Activated naive CD8-positive, alpha-beta T cell (primary cell): ENCODE measurements at regions not wholly inside any gene's neighbourhood (a gene's known extent, or its start where the extent isn't known, plus 50 kb on each side); places are given as distances from the start of the nearest gene placed in this dataset.
A peak's percentile ranks its signal among the peaks of the same experiment; 100 is the strongest.
"Not testable (repeated sequence)": the region's sequence is repeated elsewhere in the genome, so short reads cannot be mapped to it uniquely, and the experiment has no call there.

Experiments used
- H3K27ac Mint-ChIP-seq: one replicate; pipeline ENCODE4 v1.8.0; 2021; ENCODE audit warnings: mixed read lengths
- H3K27me3 Mint-ChIP-seq: one replicate; pipeline ENCODE4 v1.8.0; 2021; ENCODE audit warnings: mixed read lengths
- H3K36me3 Mint-ChIP-seq: one replicate; pipeline ENCODE4 v1.8.0; 2021; ENCODE audit warnings: mixed read lengths
- H3K4me1 Mint-ChIP-seq: one replicate; pipeline ENCODE4 v1.8.0; 2021; ENCODE audit warnings: low read depth, mixed read lengths
- H3K4me3 Mint-ChIP-seq: one replicate; pipeline ENCODE4 v1.8.0; 2021; ENCODE audit warnings: mild to moderate bottlenecking, mixed read lengths
- H3K9me3 Mint-ChIP-seq: one replicate; pipeline ENCODE4 v1.8.0; 2021; ENCODE audit warnings: low read depth, mixed read lengths

GRCh38 chr10:8332730-8333111 lies 278.2 kb downstream of the GATA3 start:
- peak overlapping the region; percentile 86 for H3K27ac Mint-ChIP-seq
- peaks cover 27% of the 10 kb centered on the region for H3K4me1 Mint-ChIP-seq
- H3K9me3 Mint-ChIP-seq: no peaks in the 10 kb centered on the region
- H3K4me3 Mint-ChIP-seq: peak overlapping the region; percentile 84
- no peaks in the 10 kb centered on the region for H3K27me3 Mint-ChIP-seq
- peaks cover 3% of the 10 kb centered on the region for H3K36me3 Mint-ChIP-seq

GRCh38 chr10:8334631-8335030 lies 280.1 kb downstream of the GATA3 start:
- peaks cover 3% of the 10 kb centered on the region for H3K36me3 Mint-ChIP-seq
- no peaks in the 10 kb centered on the region for H3K9me3 Mint-ChIP-seq
- no peak overlapping the region for H3K4me3 Mint-ChIP-seq
- H3K4me1 Mint-ChIP-seq: peaks cover 29% of the 10 kb centered on the region
- H3K27ac Mint-ChIP-seq: no peak overlapping the region
- no peaks in the 10 kb centered on the region for H3K27me3 Mint-ChIP-seq

DNA sequence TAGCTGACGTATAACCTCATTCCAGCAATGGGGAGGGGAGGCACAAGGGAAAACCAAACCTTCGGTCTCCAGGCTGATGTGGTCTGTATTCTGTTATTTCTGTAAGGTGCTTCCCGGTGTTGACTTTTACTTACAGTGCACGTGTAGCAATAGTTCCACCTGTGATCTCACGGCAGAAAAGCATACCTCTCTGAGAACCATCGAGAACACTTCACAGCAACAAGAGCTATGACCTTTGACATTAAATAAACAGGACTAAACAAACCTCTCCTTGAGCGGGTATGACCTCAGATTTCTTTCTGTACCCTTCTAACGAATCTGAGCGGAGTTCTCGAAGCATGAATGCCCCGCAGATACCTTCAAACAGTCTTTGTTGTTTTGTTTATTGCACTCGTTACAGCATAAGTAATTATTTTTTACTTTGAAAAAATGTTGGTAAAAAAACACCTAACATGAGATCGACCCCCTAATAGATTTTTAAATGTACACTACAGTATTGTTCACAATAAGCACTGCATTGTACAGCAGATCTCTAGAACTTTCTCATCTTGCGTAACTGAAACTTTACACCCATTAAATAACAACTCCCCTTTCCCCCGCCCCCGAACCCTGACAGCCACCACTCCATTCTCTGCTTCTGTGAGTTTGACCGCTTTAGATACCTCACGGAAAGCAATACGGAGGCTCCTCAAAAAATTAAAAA lies 282.3 kb downstream of the GATA3 start:
- no peaks in the 10 kb centered on the region for H3K9me3 Mint-ChIP-seq
- H3K27ac Mint-ChIP-seq: no peak overlapping the region
- H3K27me3 Mint-ChIP-seq: no peaks in the 10 kb centered on the region
- H3K4me3 Mint-ChIP-seq: no peak overlapping the region
- no peaks in the 10 kb centered on the region for H3K36me3 Mint-ChIP-seq
- H3K4me1 Mint-ChIP-seq: peaks cover 13% of the 10 kb centered on the region

- no peaks in the 10 kb centered on the region for H3K9me3 Mint-ChIP-seq
- no peaks in the 10 kb centered on the region for H3K27me3 Mint-ChIP-seq
- peaks cover 9% of the 10 kb centered on the region for H3K4me1 Mint-ChIP-seq
- no peak overlapping the region for H3K27ac Mint-ChIP-seq
- H3K4me3 Mint-ChIP-seq: peak overlapping the region; percentile 8
- H3K36me3 Mint-ChIP-seq: no peaks in the 10 kb centered on the region
These were observed 282.8 kb downstream of the GATA3 start for GRCh38 chr10:8337332-8337651.

DNA sequence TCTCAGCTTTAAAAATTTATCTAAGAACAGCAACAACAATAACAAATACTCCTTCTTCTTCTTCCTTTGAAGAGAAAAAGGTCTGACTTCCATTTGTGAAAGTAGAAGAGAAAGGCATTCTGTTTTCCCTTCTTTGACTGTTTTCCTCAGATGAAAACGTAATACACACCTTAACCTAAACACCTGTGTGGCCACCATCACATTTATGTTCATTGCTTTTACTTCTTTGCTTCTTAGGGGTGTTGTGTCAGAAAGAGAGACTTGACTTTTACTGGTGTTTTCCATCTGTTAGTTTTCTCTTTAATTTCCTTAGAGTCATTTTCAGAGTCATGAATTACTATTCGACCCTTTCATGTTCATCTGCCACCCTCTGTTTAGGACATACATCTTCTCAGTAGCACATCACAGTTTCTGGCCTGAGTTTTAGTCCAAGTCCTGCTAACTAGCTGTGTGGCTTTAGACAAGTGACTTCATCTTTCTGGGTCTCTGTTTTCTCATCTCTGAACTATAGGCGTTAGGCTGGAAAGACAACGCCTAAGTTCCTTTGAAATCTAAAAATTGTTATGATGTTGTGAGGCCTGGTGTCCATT lies 283.8 kb downstream of the GATA3 start:
- Mint-ChIP-seq H3K4me3 (peak overlapping the region; percentile 25), H3K27me3 (no peaks in the 10 kb centered on the region), H3K27ac (peak overlapping the region; percentile 71), H3K4me1 (peaks cover 4% of the 10 kb centered on the region), H3K36me3 (no peaks in the 10 kb centered on the region), H3K9me3 (no peaks in the 10 kb centered on the region)

DNA sequence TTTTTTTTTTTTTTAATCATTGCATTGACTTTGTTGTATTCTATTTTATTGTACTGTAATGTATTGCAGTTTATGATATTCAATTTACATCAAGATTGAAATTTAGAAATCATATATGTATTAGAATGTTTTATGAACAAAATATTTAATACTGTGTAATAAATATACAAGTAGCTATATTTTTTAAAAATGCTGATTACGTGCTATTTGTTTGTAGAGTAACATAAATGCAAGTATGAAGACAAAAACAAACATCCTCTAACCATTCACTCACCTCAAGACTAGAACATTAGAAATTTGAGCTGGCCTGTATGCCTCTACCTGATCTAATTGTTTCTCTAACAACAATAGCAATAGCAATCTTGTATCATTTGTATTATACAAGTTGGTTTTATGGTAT lies 290.3 kb downstream of the GATA3 start:
- peaks cover 3% of the 10 kb centered on the region for H3K4me1 Mint-ChIP-seq
- peaks cover 2% of the 10 kb centered on the region for H3K36me3 Mint-ChIP-seq
- no peak overlapping the region for H3K27ac Mint-ChIP-seq
- no peaks in the 10 kb centered on the region for H3K27me3 Mint-ChIP-seq
- no peaks in the 10 kb centered on the region for H3K9me3 Mint-ChIP-seq
- no peak overlapping the region for H3K4me3 Mint-ChIP-seq

- Mint-ChIP-seq H3K27me3 (no peaks in the 10 kb centered on the region), H3K4me3 (no peak overlapping the region), H3K9me3 (no peaks in the 10 kb centered on the region), H3K36me3 (peaks cover 2% of the 10 kb centered on the region), H3K27ac (no peak overlapping the region), H3K4me1 (peaks cover 7% of the 10 kb centered on the region)
These were observed 292.4 kb downstream of the GATA3 start for GRCh38 chr10:8346861-8347260.

DNA sequence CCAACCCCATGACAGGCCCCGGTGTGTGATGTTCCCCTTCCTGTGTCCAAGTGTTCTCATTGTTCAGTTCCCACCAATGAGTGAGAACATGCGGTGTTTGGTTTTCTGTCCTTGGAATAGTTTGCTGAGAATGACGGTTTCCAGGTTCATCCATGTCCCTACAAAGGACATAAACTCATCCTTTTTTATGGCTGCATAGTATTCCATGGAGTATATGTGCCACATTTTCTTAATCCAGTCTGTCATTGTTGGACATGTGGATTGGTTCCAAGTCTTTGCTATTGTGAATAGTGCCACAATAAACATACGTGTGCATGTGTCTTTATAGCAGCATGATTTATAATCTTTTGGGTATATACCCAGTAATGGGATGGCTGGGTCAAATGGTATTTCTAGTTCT lies 293.1 kb downstream of the GATA3 start:
- not testable (repeated sequence) for H3K4me3 Mint-ChIP-seq, H3K36me3 Mint-ChIP-seq, H3K4me1 Mint-ChIP-seq, H3K27me3 Mint-ChIP-seq, H3K27ac Mint-ChIP-seq, H3K9me3 Mint-ChIP-seq

- H3K4me1 Mint-ChIP-seq: peaks cover 7% of the 10 kb centered on the region
- H3K9me3 Mint-ChIP-seq: no peaks in the 10 kb centered on the region
- H3K4me3 Mint-ChIP-seq: peak overlapping the region; percentile 35
- H3K27ac Mint-ChIP-seq: peak overlapping the region; percentile 35
- H3K27me3 Mint-ChIP-seq: no peaks in the 10 kb centered on the region
- peaks cover 2% of the 10 kb centered on the region for H3K36me3 Mint-ChIP-seq
These were observed 295.2 kb downstream of the GATA3 start for GRCh38 chr10:8349610-8350249.

DNA sequence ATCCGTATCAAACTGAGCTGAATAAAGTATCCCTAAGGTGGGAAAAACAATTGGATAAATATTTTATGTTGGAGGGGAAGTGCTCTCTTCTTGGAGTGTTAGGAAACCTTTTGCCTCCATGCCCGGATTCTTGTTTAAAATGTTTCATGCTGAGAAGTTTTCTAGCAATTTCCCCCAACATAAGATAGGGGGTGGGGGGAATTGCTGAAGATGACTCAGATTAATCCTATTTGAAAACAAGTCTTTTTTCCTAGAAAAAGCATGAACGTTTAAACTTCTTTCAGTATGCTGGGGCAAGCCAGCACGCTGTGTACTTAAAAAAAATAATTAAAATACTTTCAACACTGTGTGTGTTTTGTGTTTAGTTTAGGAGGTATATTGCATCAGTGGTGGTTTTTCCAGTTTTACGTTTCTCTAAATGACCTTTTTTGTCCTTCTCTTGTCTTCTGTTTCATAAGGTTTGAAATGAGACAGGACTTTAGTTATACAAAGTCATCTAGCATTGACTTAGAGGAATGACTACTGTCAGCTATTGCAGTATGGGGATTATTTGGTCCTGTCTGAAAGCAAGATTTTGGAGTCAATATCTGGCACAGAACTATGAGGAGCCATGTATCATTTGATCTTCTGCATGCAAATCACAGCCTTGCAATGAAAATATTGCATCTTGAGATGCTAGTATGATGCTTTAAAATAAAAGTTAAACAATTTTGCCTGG lies 295.9 kb downstream of the GATA3 start:
- H3K4me1 Mint-ChIP-seq: peaks cover 7% of the 10 kb centered on the region
- H3K27me3 Mint-ChIP-seq: no peaks in the 10 kb centered on the region
- H3K9me3 Mint-ChIP-seq: no peaks in the 10 kb centered on the region
- peak overlapping the region; percentile 35 for H3K4me3 Mint-ChIP-seq
- H3K27ac Mint-ChIP-seq: peak overlapping the region; percentile 35
- peaks cover 2% of the 10 kb centered on the region for H3K36me3 Mint-ChIP-seq

DNA sequence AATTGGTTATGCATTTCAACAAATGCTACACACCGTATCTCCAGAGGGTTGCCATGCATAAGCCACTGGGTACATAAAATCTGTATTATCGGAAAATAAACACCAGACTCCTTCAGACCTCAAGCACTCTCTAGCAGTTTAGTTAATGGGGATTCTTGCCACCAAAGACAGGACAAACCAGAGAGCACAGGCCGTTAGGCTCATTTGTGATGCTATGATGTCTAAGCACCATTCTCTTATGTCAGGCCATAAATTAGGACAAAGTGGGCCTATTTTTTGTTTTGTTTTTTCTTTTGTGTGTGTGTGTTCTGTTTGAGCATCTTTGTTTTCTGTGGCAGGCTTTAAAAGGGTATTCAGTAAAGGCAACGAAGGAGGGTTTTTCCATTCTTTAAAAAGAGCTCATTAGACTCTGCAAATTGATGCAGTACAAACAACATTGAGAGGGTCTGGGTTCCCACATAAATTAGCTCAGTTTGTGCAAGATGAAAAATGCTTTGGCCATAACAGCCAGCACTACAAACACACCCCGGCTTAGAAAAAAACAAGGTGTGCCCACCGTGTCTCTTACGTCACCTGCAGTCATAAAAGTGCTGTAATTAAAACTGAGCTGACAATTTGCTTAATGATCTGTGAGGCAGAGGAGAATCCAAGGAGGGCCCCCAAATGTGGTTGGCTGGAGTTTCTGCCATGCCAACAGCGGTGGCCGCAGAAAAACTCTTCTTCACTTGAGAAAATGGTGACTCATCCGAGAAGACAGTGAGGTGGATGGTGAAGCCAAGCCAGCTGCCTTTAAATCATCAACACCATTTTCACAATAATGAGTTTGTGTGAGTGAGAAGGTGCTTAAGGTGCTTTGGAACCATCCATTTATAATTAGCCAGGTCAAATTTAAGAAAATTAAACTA lies 297.9 kb downstream of the GATA3 start:
- Mint-ChIP-seq H3K27me3 (no peaks in the 10 kb centered on the region), H3K9me3 (no peaks in the 10 kb centered on the region), H3K36me3 (no peaks in the 10 kb centered on the region), H3K27ac (no peak overlapping the region), H3K4me1 (peaks cover 7% of the 10 kb centered on the region), H3K4me3 (no peak overlapping the region)

DNA sequence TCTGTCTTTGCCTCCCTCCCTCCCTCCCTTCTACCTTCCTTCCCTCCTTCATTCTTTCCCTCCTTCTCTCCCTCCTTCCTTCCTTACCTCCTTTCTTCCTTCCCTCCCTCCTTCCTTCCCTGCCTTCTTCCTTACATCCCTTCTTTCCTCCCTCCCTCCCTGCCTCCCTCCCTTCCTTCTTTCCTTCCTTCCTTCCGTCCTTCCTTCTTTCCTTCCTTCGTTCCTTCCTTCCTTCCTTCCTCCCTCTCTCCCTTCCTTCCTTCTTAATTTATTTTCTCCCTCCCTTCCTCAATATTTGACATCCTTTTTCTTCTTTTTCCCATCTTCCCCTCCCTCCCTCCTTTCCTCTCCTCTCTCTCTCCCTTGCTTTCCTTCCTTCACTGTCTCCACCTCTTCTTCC lies 301.8 kb downstream of the GATA3 start:
- H3K27me3 Mint-ChIP-seq: no peaks in the 10 kb centered on the region
- H3K36me3 Mint-ChIP-seq: no peaks in the 10 kb centered on the region
- H3K9me3 Mint-ChIP-seq: no peaks in the 10 kb centered on the region
- no peak overlapping the region for H3K27ac Mint-ChIP-seq
- H3K4me3 Mint-ChIP-seq: no peak overlapping the region
- peaks cover 3% of the 10 kb centered on the region for H3K4me1 Mint-ChIP-seq

GRCh38 chr10:8359467-8359866 lies 305.0 kb downstream of the GATA3 start:
- no peaks in the 10 kb centered on the region for H3K9me3 Mint-ChIP-seq
- no peaks in the 10 kb centered on the region for H3K36me3 Mint-ChIP-seq
- H3K27ac Mint-ChIP-seq: no peak overlapping the region
- no peaks in the 10 kb centered on the region for H3K27me3 Mint-ChIP-seq
- H3K4me1 Mint-ChIP-seq: peaks cover 19% of the 10 kb centered on the region
- no peak overlapping the region for H3K4me3 Mint-ChIP-seq

DNA sequence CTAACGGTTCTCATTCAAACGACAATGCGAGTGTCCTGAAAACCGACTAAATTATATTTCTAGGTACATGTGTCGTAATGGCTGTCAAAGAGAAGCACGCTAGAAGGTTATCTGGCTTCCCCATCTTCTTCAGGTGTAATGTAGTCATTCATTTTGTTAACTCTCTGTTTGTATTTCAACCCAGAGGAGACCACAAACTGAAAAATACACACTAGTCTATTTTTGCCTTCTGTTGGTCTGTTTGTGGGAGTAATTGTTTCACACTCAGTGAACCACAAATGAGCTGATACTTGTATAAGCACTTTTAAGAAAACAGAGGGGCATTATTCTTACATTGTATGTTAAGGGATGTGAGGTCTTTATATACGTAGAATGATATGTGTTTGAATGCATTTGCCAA lies 305.9 kb downstream of the GATA3 start:
- Mint-ChIP-seq H3K27me3 (no peaks in the 10 kb centered on the region), H3K36me3 (no peaks in the 10 kb centered on the region), H3K27ac (no peak overlapping the region), H3K4me1 (peaks cover 20% of the 10 kb centered on the region), H3K4me3 (no peak overlapping the region), H3K9me3 (no peaks in the 10 kb centered on the region)
